ENCODE measurements at regions not wholly inside any gene's neighbourhood (a gene's known extent, or its start where the extent isn't known, plus 50 kb on each side); places are given as distances from the start of the nearest gene placed in this dataset.

DNA sequence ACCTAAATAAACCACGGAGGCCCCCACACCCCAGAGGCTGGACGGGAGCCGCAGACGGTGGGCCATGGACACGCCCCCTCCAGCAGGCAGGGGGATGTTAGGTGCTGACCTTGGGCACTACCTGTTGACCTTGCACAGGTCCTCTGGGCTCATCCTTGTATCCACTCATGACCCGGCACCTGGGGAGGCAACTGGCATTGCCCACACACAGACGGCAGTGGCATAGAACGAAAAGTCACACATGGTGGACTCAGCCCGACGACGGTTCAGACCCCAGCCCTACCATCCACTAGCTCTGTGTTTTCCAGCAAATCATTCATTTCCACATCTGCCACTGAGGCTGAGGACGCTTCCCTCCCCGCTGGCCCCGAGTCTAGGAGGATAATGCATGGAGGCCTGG, 247.7 kb upstream of the PPP2R2D start:
- no peak for TF ChIP-seq CTCF (IDR thresholded peaks at IDR 0.05; ENCODE audit: poor library complexity)
- no peak for TF ChIP-seq EZH2phosphoT487 (IDR thresholded peaks at IDR 0.05; ENCODE audit: low read depth, severe bottlenecking, unreplicated experiment)
